NCI-H187 (cell line): ENCODE measurements at regions not wholly inside any gene's neighbourhood (a gene's known extent, or its start where the extent isn't known, plus 50 kb on each side); places are given as distances from the start of the nearest gene placed in this dataset.
"Not testable (repeated sequence)": the region's sequence is repeated elsewhere in the genome, so short reads cannot be mapped to it uniquely, and the experiment has no call there.

Experiments
- DNase-seq, 2 experiments: peaks; one replicate each; lab custom pipeline; 2025; lab: John Stamatoyannopoulos, UW

- no peak for DNase-seq
Measured at GRCh38 chr6:9708600-9708999, 706.3 kb downstream of the TFAP2A start.

GRCh38 chr6:9704989-9705388, 709.9 kb downstream of the TFAP2A start:
- DNase-seq: no peak

- no peak for DNase-seq
Measured at GRCh38 chr6:9702914-9703313, 712.0 kb downstream of the TFAP2A start.

GRCh38 chr6:9699888-9700287, 715.0 kb downstream of the TFAP2A start:
- DNase-seq: no peak

- no peak for DNase-seq
Measured at GRCh38 chr6:9697263-9697931, 717.5 kb downstream of the TFAP2A start.

GRCh38 chr6:9690388-9690787, 724.5 kb downstream of the TFAP2A start:
- no peak for DNase-seq

GRCh38 chr6:9680727-9681126, 734.1 kb downstream of the TFAP2A start:
- not testable (repeated sequence) for DNase-seq

- DNase-seq: no peak
Measured at GRCh38 chr6:9675122-9675521, 739.8 kb downstream of the TFAP2A start.

- no peak for DNase-seq
Measured at GRCh38 chr6:9659848-9660247, 755.0 kb downstream of the TFAP2A start.

- DNase-seq: no peak
Measured at GRCh38 chr6:9657994-9658393, 756.9 kb downstream of the TFAP2A start.

- no peak for DNase-seq
Measured at GRCh38 chr6:9647599-9647998, 767.3 kb downstream of the TFAP2A start.

GRCh38 chr6:9647071-9647445, 767.8 kb downstream of the TFAP2A start:
- DNase-seq: no peak

- no peak for DNase-seq
Measured at GRCh38 chr6:9646342-9647070, 768.4 kb downstream of the TFAP2A start.

GRCh38 chr6:9638861-9639260, 776.0 kb downstream of the TFAP2A start:
- DNase-seq: no peak

GRCh38 chr6:9634776-9635175, 780.1 kb downstream of the TFAP2A start:
- no peak for DNase-seq

- DNase-seq: no peak
Measured at GRCh38 chr6:9632026-9632425, 782.8 kb downstream of the TFAP2A start.

GRCh38 chr6:9628819-9629218, 786.1 kb downstream of the TFAP2A start:
- no peak for DNase-seq

GRCh38 chr6:9627916-9628315, 787.0 kb downstream of the TFAP2A start:
- DNase-seq: no peak

- no peak for DNase-seq
Measured at GRCh38 chr6:9623985-9624384, 790.9 kb downstream of the TFAP2A start.

- no peak for DNase-seq
Measured at GRCh38 chr6:9623228-9623832, 791.5 kb downstream of the TFAP2A start.

GRCh38 chr6:9621276-9621675, 793.6 kb downstream of the TFAP2A start:
- DNase-seq: no peak

- DNase-seq: no peak
Measured at GRCh38 chr6:9620687-9621086, 794.2 kb downstream of the TFAP2A start.

- no peak for DNase-seq
Measured at GRCh38 chr6:9620263-9620662, 794.6 kb downstream of the TFAP2A start.
